Ectodermal cell (in vitro differentiated cells): ENCODE measurements at regions not wholly inside any gene's neighbourhood (a gene's known extent, or its start where the extent isn't known, plus 50 kb on each side); places are given as distances from the start of the nearest gene placed in this dataset.

Experiments used
- H3K27ac ChIP-seq: 2 replicates; pipeline ENCODE4 v1.7.0; 2013; ENCODE audit warnings: mild to moderate bottlenecking, low read depth, low read length; ENCODE audit not compliant: insufficient read depth, poor library complexity, severe bottlenecking
- H3K27me3 ChIP-seq: 2 replicates; pipeline ENCODE4 v1.7.0; 2013; ENCODE audit warnings: mild to moderate bottlenecking, low read length; ENCODE audit not compliant: insufficient read depth, control insufficient read depth, poor library complexity, severe bottlenecking
- H3K36me3 ChIP-seq: one replicate; pipeline ENCODE4 v1.7.0; 2013; ENCODE audit warnings: low read length; ENCODE audit not compliant: control insufficient read depth, insufficient read depth
- H3K4me1 ChIP-seq: one replicate; pipeline ENCODE4 v1.7.0; 2013; ENCODE audit warnings: low read length; ENCODE audit not compliant: control insufficient read depth, insufficient read depth
- H3K4me3 ChIP-seq: 2 replicates; pipeline ENCODE4 v1.7.0; 2013; ENCODE audit warnings: low read depth, low read length, control low read depth; ENCODE audit not compliant: insufficient read depth
- H3K9me3 ChIP-seq: 2 replicates; pipeline ENCODE4 v1.7.0; 2013; ENCODE audit warnings: mild to moderate bottlenecking, low read length, moderate library complexity; ENCODE audit not compliant: control insufficient read depth
- WGBS, 2 experiments: methylation state at CpG; one replicate each; pipeline ENCODE4 v1.1.7; 2013; ENCODE audit warnings: missing lambda C conversion rate in 2 of 2; 5-methylcytosine and 5-hydroxymethylcytosine counted together

DNA sequence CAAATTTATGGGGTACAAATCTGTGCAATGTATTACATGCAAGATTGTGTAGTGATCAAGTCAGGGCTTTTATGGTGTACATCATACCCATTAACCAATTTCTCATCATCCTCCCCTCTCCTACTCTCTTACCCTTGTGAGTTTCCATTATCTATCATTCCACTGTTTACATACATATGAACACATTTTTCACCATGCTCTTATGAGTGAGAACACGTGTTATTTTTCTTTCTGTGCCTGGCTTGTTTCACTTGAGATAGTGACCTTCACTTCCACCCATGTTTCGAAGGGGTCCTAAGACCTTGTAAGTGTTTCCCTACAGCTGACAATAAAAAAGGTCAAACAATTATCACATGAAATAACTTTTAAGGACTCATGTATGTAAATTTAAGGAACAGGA lies 281.7 kb upstream of the CD180 start:
- Histone ChIP-seq H3K27ac (no peak overlapping the region), H3K9me3 (no peaks in the 10 kb centered on the region), H3K4me3 (no peak overlapping the region), H3K4me1 (no peaks in the 10 kb centered on the region), H3K27me3 (no peaks in the 10 kb centered on the region), H3K36me3 (no peaks in the 10 kb centered on the region)
- 86 to 93% methylated on average over 2 of the region's 2 CpGs for WGBS, 2 experiments

DNA sequence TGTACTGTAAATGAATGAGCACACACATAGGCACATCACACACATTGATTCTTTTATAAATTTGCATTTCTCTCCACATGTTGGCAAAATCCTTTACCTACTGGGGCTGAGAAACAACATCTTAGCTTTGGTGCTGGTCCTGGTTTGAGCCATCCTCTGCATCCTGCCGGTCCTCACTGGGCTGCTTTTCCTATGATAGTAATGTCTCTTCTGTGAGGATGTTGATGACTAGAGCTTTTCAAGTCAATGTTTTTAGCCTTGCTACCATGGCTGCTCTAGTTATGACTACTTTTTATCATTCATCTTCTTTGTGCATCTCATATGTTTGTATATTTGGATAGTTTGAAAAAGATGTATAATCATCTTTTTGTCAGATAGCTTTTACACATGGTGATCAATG lies 280.4 kb upstream of the CD180 start:
- no peak overlapping the region for H3K4me3 ChIP-seq
- H3K27me3 ChIP-seq, result no peaks in the 10 kb centered on the region
- H3K9me3 ChIP-seq, result no peaks in the 10 kb centered on the region
- WGBS, 2 experiments, result 100% methylated on average over 1 of the region's 1 CpG
- no peaks in the 10 kb centered on the region for H3K4me1 ChIP-seq
- H3K27ac ChIP-seq, result no peak overlapping the region
- no peaks in the 10 kb centered on the region for H3K36me3 ChIP-seq

DNA sequence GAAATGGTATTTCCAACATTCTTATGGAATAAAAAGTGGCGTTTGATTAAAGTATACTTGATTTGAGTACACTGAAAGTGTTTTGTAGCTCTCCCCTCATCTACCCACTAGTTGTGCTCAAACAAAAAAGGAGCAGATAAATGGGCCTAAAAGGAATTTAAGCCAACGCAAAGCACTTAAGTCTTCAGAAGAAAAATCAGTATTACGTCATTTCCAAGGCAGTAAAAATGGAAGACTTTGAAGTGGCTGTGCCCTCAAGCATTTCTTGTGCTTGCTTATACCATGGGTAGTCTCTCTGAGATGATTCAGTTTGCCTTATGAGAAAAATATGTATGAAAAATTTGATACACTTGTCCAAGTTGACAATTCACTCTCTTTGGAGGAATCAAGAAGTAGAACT lies 279.9 kb upstream of the CD180 start:
- WGBS, 2 experiments, result 92 to 98% methylated on average over 3 of the region's 3 CpGs
- Histone ChIP-seq H3K4me1 (no peaks in the 10 kb centered on the region), H3K4me3 (no peak overlapping the region), H3K36me3 (no peaks in the 10 kb centered on the region), H3K27me3 (no peaks in the 10 kb centered on the region), H3K9me3 (no peaks in the 10 kb centered on the region), H3K27ac (no peak overlapping the region)

DNA sequence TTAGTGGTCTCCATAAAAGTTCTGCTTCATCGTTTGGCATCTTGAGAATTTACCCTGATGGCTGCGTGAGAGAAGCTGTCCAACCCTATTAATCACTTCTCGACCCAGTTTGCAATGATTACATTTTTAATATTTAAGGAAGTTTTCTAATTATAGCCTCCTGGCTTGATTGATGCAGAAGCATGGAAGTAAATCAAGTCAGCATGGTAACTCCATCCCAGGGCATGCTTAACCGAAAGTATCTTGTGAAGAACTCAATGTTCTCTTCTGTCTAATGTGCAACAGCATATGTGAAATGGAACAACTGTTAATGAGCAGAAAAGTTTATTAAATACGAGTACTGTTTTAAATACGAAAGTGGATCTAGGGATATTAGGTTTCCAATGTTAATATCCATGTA lies 278.9 kb upstream of the CD180 start:
- H3K4me1 ChIP-seq, result no peaks in the 10 kb centered on the region
- WGBS, 2 experiments, result 92 to 99% methylated on average over 5 of the region's 6 CpGs
- H3K36me3 ChIP-seq, result no peaks in the 10 kb centered on the region

DNA sequence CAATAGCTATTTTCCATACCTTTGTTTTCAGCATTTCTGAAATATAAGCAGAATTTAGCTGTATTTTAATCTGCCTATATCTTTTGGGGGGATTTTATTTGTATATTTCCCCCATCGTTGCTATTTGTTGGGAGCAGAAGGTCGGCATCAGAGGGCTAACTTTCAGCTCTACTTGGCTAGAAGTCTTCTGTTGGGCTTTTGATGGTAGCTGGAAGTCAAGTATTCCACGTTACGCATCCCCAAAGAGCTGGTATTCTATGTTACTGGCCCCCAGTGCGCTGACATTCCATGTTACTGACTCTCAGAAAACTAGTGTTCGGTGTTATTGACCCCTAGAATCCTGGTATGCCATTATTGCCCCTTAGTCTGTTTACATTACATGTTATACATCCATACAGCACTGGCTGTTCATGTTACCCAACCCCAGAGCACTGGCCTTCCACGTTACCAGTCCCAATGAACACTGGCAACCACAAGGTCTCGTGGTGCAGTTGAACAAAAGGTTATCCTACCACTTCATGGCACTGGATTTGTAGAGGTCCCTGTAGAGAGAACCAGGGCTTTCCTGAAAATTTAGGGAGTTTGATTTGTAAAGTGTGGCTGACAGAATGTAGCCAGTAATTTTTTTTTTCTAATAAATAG lies 278.1 kb upstream of the CD180 start:
- 93 to 97% methylated on average over 8 of the region's 8 CpGs for WGBS, 2 experiments
- H3K4me3 ChIP-seq, result no peak overlapping the region

More for the DNA sequence above, 278.9 kb upstream of the CD180 start:
- Histone ChIP-seq H3K9me3 (no peaks in the 10 kb centered on the region), H3K27me3 (no peaks in the 10 kb centered on the region), H3K4me3 (no peak overlapping the region), H3K27ac (no peak overlapping the region)

DNA sequence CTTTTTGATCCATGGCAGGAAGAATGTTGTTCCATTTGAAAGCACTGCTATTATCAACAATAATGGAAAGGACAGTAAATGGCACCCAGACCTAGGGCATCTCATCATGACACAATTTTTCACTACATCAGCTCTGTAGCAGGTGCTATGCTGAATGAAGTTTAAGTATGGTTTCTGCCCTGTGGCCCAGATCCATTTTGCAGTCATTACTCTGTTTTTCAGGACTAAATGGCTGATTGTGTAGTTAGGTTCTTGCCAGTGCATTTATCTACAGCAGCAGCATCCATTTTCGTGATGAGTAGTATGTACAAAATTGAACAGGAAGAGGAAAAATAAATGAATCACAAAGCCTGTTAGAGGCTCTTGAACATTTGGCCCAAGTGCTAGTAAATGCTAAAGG lies 270.5 kb upstream of the CD180 start:
- no peaks in the 10 kb centered on the region for H3K9me3 ChIP-seq
- no peak overlapping the region for H3K4me3 ChIP-seq
- H3K27me3 ChIP-seq, result no peaks in the 10 kb centered on the region
- no peaks in the 10 kb centered on the region for H3K4me1 ChIP-seq
- WGBS, 2 experiments, result 92 to 97% methylated on average over 1 of the region's 1 CpG
- no peak overlapping the region for H3K27ac ChIP-seq
- no peaks in the 10 kb centered on the region for H3K36me3 ChIP-seq

More for the DNA sequence above, 278.1 kb upstream of the CD180 start:
- H3K9me3 ChIP-seq, result no peaks in the 10 kb centered on the region
- H3K4me1 ChIP-seq, result no peaks in the 10 kb centered on the region
- H3K27ac ChIP-seq, result no peak overlapping the region
- H3K36me3 ChIP-seq, result no peaks in the 10 kb centered on the region
- no peaks in the 10 kb centered on the region for H3K27me3 ChIP-seq

DNA sequence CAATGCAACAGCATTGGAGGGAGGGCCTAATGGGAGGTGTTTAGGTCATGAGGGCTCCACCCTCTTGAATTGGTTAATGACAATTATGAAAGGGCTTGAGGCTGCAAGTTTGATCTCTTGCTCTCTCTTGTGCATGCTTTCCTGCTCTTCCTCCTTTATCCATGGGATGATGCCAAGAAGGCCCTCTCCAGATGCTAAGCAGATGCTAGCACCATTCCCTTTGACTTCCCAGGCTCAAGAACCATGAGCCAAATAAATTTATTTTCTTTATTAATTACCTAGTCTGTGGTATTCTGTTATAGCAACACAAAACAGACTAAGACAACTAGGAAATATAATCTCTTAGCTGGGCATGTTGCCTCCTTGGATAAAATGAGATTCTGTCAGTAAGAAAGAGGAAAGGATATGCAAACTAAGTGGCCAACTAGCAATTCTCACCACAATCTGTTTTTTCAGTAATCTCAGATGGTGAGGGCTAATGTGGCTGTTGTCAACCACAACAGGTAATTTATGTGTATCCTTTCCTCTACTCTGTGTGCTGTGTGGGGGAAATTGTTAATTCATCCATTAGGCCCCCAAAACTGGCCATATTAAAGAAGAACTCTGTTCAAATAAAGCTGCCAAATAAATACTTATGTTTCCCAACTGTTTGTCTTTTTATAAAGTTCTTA lies 269.1 kb upstream of the CD180 start:
- Histone ChIP-seq H3K27me3 (no peaks in the 10 kb centered on the region), H3K36me3 (no peaks in the 10 kb centered on the region), H3K27ac (no peak overlapping the region), H3K9me3 (no peaks in the 10 kb centered on the region), H3K4me1 (no peaks in the 10 kb centered on the region), H3K4me3 (no peak overlapping the region)

DNA sequence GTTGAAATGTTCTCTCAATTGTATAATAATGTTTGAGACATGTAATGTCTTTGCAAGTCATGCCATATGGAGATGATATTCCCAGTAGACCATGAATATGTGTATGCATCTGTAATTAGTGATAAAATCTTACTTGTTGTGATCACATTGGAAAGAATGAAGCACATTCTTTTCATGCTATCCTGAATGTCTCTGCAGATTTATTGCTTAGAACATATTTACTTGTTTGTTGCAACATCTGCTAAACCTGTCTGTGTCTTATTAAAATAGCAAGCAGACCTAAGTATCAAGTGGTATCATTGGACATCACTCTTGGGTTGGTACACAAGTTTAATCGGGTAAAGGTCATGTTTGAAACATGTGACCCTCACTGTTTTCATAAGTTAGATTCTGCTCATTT lies 265.5 kb upstream of the CD180 start:
- H3K9me3 ChIP-seq, result no peaks in the 10 kb centered on the region
- no peaks in the 10 kb centered on the region for H3K27me3 ChIP-seq
- H3K36me3 ChIP-seq, result no peaks in the 10 kb centered on the region
- 89 to 100% methylated on average over 1 of the region's 1 CpG for WGBS, 2 experiments
- H3K4me3 ChIP-seq, result no peak overlapping the region
- no peak overlapping the region for H3K27ac ChIP-seq
- no peaks in the 10 kb centered on the region for H3K4me1 ChIP-seq

DNA sequence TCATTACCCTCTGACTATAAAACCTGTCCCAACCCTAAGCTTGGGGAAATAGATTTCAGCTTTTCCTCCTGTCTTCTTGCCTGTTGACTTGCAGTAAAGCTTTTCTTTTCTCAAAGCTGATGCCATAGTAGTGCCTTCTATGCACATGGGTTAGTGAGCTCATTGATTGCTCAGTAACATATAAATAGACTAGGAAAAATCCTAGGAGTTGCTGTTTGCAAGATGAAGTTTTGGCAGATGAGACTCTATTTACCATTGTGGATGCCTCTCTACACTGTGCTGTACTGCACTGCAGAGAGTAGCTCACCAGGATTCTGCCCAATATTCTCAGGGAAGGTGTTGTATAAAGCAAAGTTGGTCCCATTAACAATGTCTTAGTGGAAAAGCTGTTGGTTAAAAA lies 262.7 kb upstream of the CD180 start:
- Histone ChIP-seq H3K4me1 (no peaks in the 10 kb centered on the region), H3K27ac (no peak overlapping the region), H3K27me3 (no peaks in the 10 kb centered on the region), H3K4me3 (no peak overlapping the region), H3K9me3 (no peaks in the 10 kb centered on the region), H3K36me3 (no peaks in the 10 kb centered on the region)

DNA sequence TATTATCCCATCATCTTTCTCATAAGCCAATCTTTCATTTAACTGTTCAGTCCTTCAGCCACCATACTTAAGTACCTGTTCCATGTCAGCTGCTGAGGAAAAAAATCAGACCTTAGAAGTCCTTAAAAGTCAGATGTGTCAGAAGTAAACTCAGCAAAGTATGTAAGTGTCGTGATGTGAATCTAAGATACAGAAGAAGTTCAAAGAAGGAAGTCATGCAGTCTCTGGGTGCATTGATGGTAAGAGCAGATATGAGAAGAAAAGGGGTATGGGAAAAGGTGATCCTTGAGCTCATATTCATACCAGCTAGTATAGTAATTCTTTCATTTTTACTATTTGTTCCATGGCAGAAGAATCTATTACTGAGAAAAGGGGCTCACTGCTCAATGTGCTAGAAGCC lies 259.4 kb upstream of the CD180 start:
- H3K4me1 ChIP-seq, result no peaks in the 10 kb centered on the region
- H3K36me3 ChIP-seq, result no peaks in the 10 kb centered on the region
- H3K27me3 ChIP-seq, result no peaks in the 10 kb centered on the region
- 96 to 97% methylated on average over 1 of the region's 1 CpG for WGBS, 2 experiments
- H3K4me3 ChIP-seq, result no peak overlapping the region
- no peaks in the 10 kb centered on the region for H3K9me3 ChIP-seq
- no peak overlapping the region for H3K27ac ChIP-seq
